ENCODE measurements at regions not wholly inside any gene's neighbourhood (a gene's known extent, or its start where the extent isn't known, plus 50 kb on each side); places are given as distances from the start of the nearest gene placed in this dataset.

DNA sequence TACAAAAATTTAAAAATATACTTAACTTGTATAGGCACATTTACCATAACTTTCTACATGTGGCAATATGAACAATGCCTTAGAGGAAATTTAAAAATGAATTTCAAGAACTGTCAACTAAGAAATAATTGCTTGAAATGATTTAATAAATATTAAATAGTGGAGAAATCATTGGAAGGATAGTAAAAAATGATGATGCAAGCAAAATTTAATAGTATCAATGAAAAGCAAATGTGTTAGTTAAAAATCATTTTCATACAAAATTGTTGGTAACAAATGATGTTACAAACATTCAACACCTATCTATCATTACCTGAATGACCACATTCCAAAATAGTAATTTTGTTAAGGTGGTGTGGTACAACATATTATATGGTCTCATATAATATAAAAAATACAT is 331.0 kb downstream of the HAO1 start:
- no peaks in the 10 kb centered on the region for H3K4me1 ChIP-seq (ENCODE audit: control insufficient read depth in 2 of 3, insufficient read depth in 2 of 3, low read depth in 1 of 3, low read length in 3 of 3)
- no peaks in the 10 kb centered on the region for H3K9me3 ChIP-seq (ENCODE audit: control insufficient read depth in 2 of 3, insufficient read depth in 1 of 3, low read length in 3 of 3)
- TF ChIP-seq, protein P1, sequence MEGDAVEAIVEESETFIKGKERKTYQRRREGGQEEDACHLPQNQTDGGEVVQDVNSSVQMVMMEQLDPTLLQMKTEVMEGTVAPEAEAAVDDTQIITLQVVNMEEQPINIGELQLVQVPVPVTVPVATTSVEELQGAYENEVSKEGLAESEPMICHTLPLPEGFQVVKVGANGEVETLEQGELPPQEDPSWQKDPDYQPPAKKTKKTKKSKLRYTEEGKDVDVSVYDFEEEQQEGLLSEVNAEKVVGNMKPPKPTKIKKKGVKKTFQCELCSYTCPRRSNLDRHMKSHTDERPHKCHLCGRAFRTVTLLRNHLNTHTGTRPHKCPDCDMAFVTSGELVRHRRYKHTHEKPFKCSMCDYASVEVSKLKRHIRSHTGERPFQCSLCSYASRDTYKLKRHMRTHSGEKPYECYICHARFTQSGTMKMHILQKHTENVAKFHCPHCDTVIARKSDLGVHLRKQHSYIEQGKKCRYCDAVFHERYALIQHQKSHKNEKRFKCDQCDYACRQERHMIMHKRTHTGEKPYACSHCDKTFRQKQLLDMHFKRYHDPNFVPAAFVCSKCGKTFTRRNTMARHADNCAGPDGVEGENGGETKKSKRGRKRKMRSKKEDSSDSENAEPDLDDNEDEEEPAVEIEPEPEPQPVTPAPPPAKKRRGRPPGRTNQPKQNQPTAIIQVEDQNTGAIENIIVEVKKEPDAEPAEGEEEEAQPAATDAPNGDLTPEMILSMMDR (IDR thresholded peaks at IDR 0.05; ENCODE audit: borderline replicate concordance, extremely low read depth, insufficient read depth) = no peak
- no peak for DNase-seq
- intact Hi-C loops (cut with DNase I) = no loop called here
- H3K27ac ChIP-seq (ENCODE audit: low read depth in 2 of 2, low read length in 2 of 2) = no peak overlapping the region
- H3K4me3 ChIP-seq (ENCODE audit: low read length in 3 of 3) = no peak overlapping the region
- no peaks in the 10 kb centered on the region for H3K27me3 ChIP-seq (ENCODE audit: control insufficient read depth, insufficient read depth, low read length)
- FAIRE-seq = peak; percentile 64
- no peaks in the 10 kb centered on the region for H3K36me3 ChIP-seq (ENCODE audit: control insufficient read depth in 2 of 3, insufficient read depth in 3 of 3, low read length in 3 of 3)
- no peak overlapping the region for H3K9ac ChIP-seq (ENCODE audit: low read length in 3 of 3)

DNA sequence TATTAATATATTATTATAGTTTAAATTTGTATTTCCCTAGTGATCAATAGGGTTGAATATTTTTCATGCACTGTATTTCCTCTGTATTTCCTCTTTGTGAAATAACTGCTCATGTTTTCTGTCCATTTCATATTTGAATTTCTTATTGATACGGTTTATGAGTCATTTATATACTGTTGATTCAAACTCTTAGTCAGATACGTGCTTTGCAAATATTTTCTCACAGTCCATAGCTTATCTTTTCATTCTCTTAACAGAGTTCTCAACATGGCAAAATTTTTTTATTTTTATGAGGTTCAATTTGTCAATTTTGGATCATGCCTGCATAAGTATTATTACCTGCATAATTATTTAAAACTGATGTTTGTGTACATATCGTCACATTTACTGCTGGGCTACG is 329.6 kb downstream of the HAO1 start:
- no peak for DNase-seq
- Histone ChIP-seq H3K4me3 (ENCODE audit: low read length in 3 of 3) (no peak overlapping the region), H3K9me3 (ENCODE audit: control insufficient read depth in 2 of 3, insufficient read depth in 1 of 3, low read length in 3 of 3) (no peaks in the 10 kb centered on the region), H3K27ac (ENCODE audit: low read depth in 2 of 2, low read length in 2 of 2) (no peak overlapping the region), H3K4me1 (ENCODE audit: control insufficient read depth in 2 of 3, insufficient read depth in 2 of 3, low read depth in 1 of 3, low read length in 3 of 3) (no peaks in the 10 kb centered on the region), H3K27me3 (ENCODE audit: control insufficient read depth, insufficient read depth, low read length) (no peaks in the 10 kb centered on the region), H3K36me3 (ENCODE audit: control insufficient read depth in 2 of 3, insufficient read depth in 3 of 3, low read length in 3 of 3) (no peaks in the 10 kb centered on the region), H3K9ac (ENCODE audit: low read length in 3 of 3) (no peak overlapping the region)
- intact Hi-C loops (cut with DNase I) = no loop called here
- no peak for FAIRE-seq
- TF ChIP-seq, protein P1 (IDR thresholded peaks at IDR 0.05; ENCODE audit: borderline replicate concordance, extremely low read depth, insufficient read depth) = no peak

DNA sequence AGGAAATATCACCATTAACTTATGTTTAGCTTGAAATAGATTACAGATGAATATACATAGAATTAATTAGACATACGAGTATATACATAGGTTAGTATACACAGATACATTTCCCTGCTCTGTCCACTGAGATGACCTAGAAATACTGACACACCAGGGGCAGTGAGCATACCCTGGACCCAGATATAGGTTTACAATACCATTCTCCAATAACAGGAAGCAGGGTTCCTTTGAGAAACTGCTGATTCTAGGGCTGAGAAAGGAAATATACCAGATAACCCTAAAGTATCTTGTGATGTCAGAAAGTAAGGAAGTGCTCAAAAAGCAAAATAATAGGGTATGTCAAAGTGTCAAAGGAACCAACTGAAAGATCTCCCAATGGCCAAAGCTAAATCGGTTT is 322.5 kb downstream of the HAO1 start:
- no peak overlapping the region for H3K27ac ChIP-seq (ENCODE audit: low read depth in 2 of 2, low read length in 2 of 2)
- no peaks in the 10 kb centered on the region for H3K27me3 ChIP-seq (ENCODE audit: control insufficient read depth, insufficient read depth, low read length)
- TF ChIP-seq, protein P1 (IDR thresholded peaks at IDR 0.05; ENCODE audit: borderline replicate concordance, extremely low read depth, insufficient read depth) = no peak
- no peak overlapping the region for H3K9ac ChIP-seq (ENCODE audit: low read length in 3 of 3)
- no peaks in the 10 kb centered on the region for H3K4me1 ChIP-seq (ENCODE audit: control insufficient read depth in 2 of 3, insufficient read depth in 2 of 3, low read depth in 1 of 3, low read length in 3 of 3)
- H3K36me3 ChIP-seq (ENCODE audit: control insufficient read depth in 2 of 3, insufficient read depth in 3 of 3, low read length in 3 of 3) = no peaks in the 10 kb centered on the region
- H3K4me3 ChIP-seq (ENCODE audit: low read length in 3 of 3) = no peak overlapping the region
- H3K9me3 ChIP-seq (ENCODE audit: control insufficient read depth in 2 of 3, insufficient read depth in 1 of 3, low read length in 3 of 3) = no peaks in the 10 kb centered on the region
- FAIRE-seq (no peak), DNase-seq (no peak)
- intact Hi-C loops (cut with DNase I) = no loop called here

DNA sequence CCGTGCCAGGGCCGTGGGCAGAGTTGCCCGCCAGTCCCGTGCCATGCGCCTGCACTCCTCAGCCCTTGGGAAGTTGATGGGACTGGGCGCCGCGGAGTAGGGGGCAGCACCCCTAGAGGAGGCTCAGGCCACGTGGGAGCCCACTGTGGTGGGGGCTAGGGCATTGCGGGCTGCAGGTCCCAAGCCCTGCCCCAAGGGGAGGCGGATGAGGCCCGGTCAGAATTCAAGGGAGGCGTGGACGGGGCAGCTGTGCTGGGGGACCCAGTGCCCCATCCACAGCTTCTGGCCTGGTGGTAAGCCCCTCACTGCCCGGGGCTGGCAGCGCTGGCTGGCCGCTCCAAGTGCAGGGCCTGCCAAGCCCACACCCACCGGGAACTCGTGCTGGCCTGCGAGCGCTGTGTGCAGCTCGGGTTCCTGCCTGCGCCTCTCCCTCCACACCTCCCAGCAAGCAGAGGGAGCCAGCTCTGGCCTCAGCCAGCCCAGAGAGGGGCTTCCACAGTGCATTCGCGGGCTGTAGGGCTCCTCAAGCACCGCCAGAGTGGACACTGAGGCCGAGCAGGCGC is 317.8 kb downstream of the HAO1 start:
- no peaks in the 10 kb centered on the region for H3K9me3 ChIP-seq (ENCODE audit: control insufficient read depth in 2 of 3, insufficient read depth in 1 of 3, low read length in 3 of 3)
- H3K9ac ChIP-seq (ENCODE audit: low read length in 3 of 3) = no peak overlapping the region
- no peaks in the 10 kb centered on the region for H3K36me3 ChIP-seq (ENCODE audit: control insufficient read depth in 2 of 3, insufficient read depth in 3 of 3, low read length in 3 of 3)
- H3K27ac ChIP-seq (ENCODE audit: low read depth in 2 of 2, low read length in 2 of 2) = no peak overlapping the region
- no peaks in the 10 kb centered on the region for H3K27me3 ChIP-seq (ENCODE audit: control insufficient read depth, insufficient read depth, low read length)
- H3K4me1 ChIP-seq (ENCODE audit: control insufficient read depth in 2 of 3, insufficient read depth in 2 of 3, low read depth in 1 of 3, low read length in 3 of 3) = no peaks in the 10 kb centered on the region
- FAIRE-seq (no peak), DNase-seq (no peak)
- no peak overlapping the region for H3K4me3 ChIP-seq (ENCODE audit: low read length in 3 of 3)
- intact Hi-C loops (cut with DNase I) = no loop called here
- TF ChIP-seq, protein P1 (IDR thresholded peaks at IDR 0.05; ENCODE audit: borderline replicate concordance, extremely low read depth, insufficient read depth) = no peak
